ENCODE measurements at regions not wholly inside any gene's neighbourhood (a gene's known extent, or its start where the extent isn't known, plus 50 kb on each side); places are given as distances from the start of the nearest gene placed in this dataset.

DNA sequence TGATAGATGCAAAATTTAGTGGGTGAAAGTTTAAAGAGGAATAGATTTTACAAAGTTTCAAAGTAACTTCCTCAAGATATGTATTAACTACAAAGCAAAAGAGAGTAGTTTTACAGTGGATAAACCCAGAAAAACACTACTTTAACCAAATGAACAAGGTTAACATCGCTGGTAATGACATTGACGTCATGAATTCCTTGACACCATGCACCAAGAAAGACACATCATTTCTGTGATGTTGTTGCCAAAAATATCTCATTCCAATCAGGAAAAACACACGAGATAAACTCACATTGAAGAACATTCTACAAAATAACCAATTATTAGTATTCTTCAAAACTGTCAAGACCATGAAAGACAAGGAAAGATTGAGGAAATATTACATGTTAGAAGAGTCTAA lies 605.6 kb upstream of the SETBP1 start (continued):
- TF ChIP-seq, protein P1, sequence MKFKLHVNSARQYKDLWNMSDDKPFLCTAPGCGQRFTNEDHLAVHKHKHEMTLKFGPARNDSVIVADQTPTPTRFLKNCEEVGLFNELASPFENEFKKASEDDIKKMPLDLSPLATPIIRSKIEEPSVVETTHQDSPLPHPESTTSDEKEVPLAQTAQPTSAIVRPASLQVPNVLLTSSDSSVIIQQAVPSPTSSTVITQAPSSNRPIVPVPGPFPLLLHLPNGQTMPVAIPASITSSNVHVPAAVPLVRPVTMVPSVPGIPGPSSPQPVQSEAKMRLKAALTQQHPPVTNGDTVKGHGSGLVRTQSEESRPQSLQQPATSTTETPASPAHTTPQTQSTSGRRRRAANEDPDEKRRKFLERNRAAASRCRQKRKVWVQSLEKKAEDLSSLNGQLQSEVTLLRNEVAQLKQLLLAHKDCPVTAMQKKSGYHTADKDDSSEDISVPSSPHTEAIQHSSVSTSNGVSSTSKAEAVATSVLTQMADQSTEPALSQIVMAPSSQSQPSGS (CRISPR knock-in tag; IDR thresholded peaks at IDR 0.05; ENCODE audit: borderline replicate concordance, low read depth), result no peak
- TF ChIP-seq CREB1 (CRISPR knock-in tag; IDR thresholded peaks at IDR 0.05), result no peak
- TF ChIP-seq SMAD4 (CRISPR knock-in tag; IDR thresholded peaks at IDR 0.05), result no peak
- TF ChIP-seq AFF4 (CRISPR knock-in tag; IDR thresholded peaks at IDR 0.05; ENCODE audit: borderline replicate concordance), result no peak
- TF ChIP-seq JUN (CRISPR knock-in tag; IDR thresholded peaks at IDR 0.05), result no peak
- no peak for TF ChIP-seq NFE2L1 (CRISPR knock-in tag; IDR thresholded peaks at IDR 0.05)
- no peak for TF ChIP-seq ESRRA (CRISPR knock-in tag; IDR thresholded peaks at IDR 0.05; ENCODE audit: borderline replicate concordance)

DNA sequence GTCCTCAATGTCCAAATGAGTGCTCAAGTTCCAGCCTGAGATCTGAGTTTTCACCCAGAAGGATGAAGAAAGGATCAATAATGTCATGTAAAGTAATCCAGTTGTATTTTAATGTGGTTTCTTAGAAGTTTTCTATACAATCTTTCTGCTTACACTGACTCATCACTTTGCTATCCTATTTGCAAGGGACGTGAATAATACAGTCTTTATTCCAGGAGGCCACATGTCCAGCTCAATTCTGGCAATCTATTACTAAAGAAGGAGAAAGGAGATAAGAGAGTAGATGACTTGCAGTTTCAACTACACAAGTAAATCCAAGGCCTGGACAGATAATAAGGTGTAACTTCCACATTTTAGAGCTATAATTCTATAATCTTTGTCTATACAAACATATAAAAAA lies 601.1 kb upstream of the SETBP1 start:
- Mint-ChIP-seq H3K36me3 (no peaks in the 10 kb centered on the region), H3K27me3 (ENCODE audit: low read depth) (no peaks in the 10 kb centered on the region), H3K4me1 (peaks cover 9% of the 10 kb centered on the region), H3K9me3 (peaks cover 4% of the 10 kb centered on the region; the same call in 1 of the 2 replicates), H3K4me3 (no peak overlapping the region), H3K27ac (no peak overlapping the region)
- no peak for TF ChIP-seq ARID4B (CRISPR knock-in tag; IDR thresholded peaks at IDR 0.05; ENCODE audit: borderline replicate concordance)
- no peak for TF ChIP-seq SOX15 (CRISPR knock-in tag; IDR thresholded peaks at IDR 0.05)
- no peak for TF ChIP-seq ZNF219 (CRISPR knock-in tag; IDR thresholded peaks at IDR 0.05; ENCODE audit: borderline replicate concordance)
- TF ChIP-seq CREM (CRISPR knock-in tag; IDR thresholded peaks at IDR 0.05), result no peak
- no peak for TF ChIP-seq GABPB1 (CRISPR knock-in tag; IDR thresholded peaks at IDR 0.05)
- no peak for TF ChIP-seq FOXP1 (CRISPR knock-in tag; IDR thresholded peaks at IDR 0.05; ENCODE audit: borderline replicate concordance)
- TF ChIP-seq, protein P2, sequence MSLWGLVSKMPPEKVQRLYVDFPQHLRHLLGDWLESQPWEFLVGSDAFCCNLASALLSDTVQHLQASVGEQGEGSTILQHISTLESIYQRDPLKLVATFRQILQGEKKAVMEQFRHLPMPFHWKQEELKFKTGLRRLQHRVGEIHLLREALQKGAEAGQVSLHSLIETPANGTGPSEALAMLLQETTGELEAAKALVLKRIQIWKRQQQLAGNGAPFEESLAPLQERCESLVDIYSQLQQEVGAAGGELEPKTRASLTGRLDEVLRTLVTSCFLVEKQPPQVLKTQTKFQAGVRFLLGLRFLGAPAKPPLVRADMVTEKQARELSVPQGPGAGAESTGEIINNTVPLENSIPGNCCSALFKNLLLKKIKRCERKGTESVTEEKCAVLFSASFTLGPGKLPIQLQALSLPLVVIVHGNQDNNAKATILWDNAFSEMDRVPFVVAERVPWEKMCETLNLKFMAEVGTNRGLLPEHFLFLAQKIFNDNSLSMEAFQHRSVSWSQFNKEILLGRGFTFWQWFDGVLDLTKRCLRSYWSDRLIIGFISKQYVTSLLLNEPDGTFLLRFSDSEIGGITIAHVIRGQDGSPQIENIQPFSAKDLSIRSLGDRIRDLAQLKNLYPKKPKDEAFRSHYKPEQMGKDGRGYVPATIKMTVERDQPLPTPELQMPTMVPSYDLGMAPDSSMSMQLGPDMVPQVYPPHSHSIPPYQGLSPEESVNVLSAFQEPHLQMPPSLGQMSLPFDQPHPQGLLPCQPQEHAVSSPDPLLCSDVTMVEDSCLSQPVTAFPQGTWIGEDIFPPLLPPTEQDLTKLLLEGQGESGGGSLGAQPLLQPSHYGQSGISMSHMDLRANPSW (CRISPR knock-in tag; conservative IDR thresholded peaks at IDR 0.05; ENCODE audit: low read depth), result no peak
- TF ChIP-seq MYBL2 (CRISPR knock-in tag; IDR thresholded peaks at IDR 0.05), result no peak
- no peak for TF ChIP-seq ZNF396 (CRISPR knock-in tag; IDR thresholded peaks at IDR 0.05; ENCODE audit: borderline replicate concordance)
- no peak for TF ChIP-seq ZNF281 (CRISPR knock-in tag; IDR thresholded peaks at IDR 0.05)
- ChIA-PET CTCF (no interaction called here), POLR2A (no interaction called here)
- DNase-seq (ENCODE audit: low spot score), result no peak
- no peak for ATAC-seq
